ENCODE measurements at regions not wholly inside any gene's neighbourhood (a gene's known extent, or its start where the extent isn't known, plus 50 kb on each side); places are given as distances from the start of the nearest gene placed in this dataset.

DNA sequence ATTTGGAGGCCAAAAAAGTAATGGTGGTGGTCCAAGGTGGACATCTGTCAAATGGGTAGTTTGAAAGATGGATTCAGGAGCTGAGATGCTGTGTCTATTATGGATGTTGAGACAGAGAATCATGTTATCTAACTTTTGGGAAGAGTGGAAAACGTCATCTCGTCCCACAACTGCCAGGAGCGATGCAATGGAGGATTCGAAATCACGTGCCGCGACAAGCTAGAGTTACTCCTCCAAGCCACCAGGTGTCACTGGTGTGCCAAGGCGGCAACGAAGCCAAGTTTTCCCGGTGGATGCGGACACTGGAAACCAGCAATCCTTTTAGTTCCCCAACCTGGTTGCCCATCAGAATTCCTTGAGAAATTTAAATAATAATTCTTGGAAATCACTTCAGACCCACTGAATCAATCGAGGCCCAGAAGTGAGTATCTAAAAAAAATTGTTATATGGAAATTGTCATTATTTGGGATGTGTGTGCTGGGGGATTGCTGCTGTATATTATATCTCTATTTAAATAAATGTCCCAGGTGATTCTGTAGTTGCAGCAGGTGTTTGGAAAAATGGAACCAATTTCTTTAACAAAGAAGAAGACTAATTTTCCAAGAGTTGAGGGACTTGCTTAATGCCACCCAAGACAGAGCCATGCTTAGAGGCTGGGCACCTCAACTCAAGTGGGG lies 206.1 kb downstream of the HAPSTR1 start:
- TF ChIP-seq, protein P1, sequence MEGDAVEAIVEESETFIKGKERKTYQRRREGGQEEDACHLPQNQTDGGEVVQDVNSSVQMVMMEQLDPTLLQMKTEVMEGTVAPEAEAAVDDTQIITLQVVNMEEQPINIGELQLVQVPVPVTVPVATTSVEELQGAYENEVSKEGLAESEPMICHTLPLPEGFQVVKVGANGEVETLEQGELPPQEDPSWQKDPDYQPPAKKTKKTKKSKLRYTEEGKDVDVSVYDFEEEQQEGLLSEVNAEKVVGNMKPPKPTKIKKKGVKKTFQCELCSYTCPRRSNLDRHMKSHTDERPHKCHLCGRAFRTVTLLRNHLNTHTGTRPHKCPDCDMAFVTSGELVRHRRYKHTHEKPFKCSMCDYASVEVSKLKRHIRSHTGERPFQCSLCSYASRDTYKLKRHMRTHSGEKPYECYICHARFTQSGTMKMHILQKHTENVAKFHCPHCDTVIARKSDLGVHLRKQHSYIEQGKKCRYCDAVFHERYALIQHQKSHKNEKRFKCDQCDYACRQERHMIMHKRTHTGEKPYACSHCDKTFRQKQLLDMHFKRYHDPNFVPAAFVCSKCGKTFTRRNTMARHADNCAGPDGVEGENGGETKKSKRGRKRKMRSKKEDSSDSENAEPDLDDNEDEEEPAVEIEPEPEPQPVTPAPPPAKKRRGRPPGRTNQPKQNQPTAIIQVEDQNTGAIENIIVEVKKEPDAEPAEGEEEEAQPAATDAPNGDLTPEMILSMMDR (IDR thresholded peaks at IDR 0.05; ENCODE audit: insufficient read depth, low read length) = peak; percentile 33
- DNase-seq (ENCODE audit: low read depth) = peak; percentile 1
- H3K4me3 ChIP-seq (ENCODE audit: low read depth, low read length) = no peak overlapping the region

GRCh38 chr16:9300252-9300651 lies 208.8 kb downstream of the HAPSTR1 start:
- no peak overlapping the region for H3K4me3 ChIP-seq (ENCODE audit: low read depth, low read length)
- DNase-seq (ENCODE audit: low read depth) = no peak
- TF ChIP-seq, protein P1 (IDR thresholded peaks at IDR 0.05; ENCODE audit: insufficient read depth, low read length) = no peak

- TF ChIP-seq, protein P1 (IDR thresholded peaks at IDR 0.05; ENCODE audit: insufficient read depth, low read length) = no peak
- H3K4me3 ChIP-seq (ENCODE audit: low read depth, low read length) = no peak overlapping the region
- no peak for DNase-seq (ENCODE audit: low read depth)
Observed at GRCh38 chr16:9302072-9302471, 210.6 kb downstream of the HAPSTR1 start.

- TF ChIP-seq, protein P1 (IDR thresholded peaks at IDR 0.05; ENCODE audit: insufficient read depth, low read length) = no peak
- no peak for DNase-seq (ENCODE audit: low read depth)
- H3K4me3 ChIP-seq (ENCODE audit: low read depth, low read length) = no peak overlapping the region
Observed at GRCh38 chr16:9306753-9307152, 215.3 kb downstream of the HAPSTR1 start.

DNA sequence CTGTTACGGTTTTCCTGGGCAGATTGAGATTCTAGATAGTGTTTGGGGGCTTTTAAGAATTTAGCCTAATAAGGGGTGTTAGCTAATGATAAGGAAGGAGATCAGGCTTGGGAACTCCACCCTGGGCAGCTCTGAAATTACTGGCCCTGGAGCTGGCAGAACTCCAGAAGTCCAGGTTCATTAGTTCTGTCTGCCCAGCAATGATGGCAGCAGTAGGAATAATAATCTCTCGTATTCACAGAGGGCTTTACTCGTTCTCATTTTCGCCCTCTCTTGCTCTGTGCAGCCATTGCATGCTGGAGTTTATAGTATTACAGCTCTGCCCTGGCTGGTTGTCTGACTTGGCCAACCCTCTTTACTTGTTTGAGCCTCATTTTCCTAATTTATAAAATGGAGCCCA lies 216.0 kb downstream of the HAPSTR1 start:
- no peak overlapping the region for H3K4me3 ChIP-seq (ENCODE audit: low read depth, low read length)
- TF ChIP-seq, protein P1 (IDR thresholded peaks at IDR 0.05; ENCODE audit: insufficient read depth, low read length) = no peak
- DNase-seq (ENCODE audit: low read depth) = no peak

GRCh38 chr16:9308356-9308801 lies 216.9 kb downstream of the HAPSTR1 start:
- no peak for DNase-seq (ENCODE audit: low read depth)
- TF ChIP-seq, protein P1 (IDR thresholded peaks at IDR 0.05; ENCODE audit: insufficient read depth, low read length) = no peak
- no peak overlapping the region for H3K4me3 ChIP-seq (ENCODE audit: low read depth, low read length)

GRCh38 chr16:9308850-9309249 lies 217.4 kb downstream of the HAPSTR1 start:
- DNase-seq (ENCODE audit: low read depth) = no peak
- TF ChIP-seq, protein P1 (IDR thresholded peaks at IDR 0.05; ENCODE audit: insufficient read depth, low read length) = no peak
- H3K4me3 ChIP-seq (ENCODE audit: low read depth, low read length) = no peak overlapping the region

Data from fibroblast of the aortic adventitia (primary cell).